GM12801 (cell line): ENCODE measurements at regions not wholly inside any gene's neighbourhood (a gene's known extent, or its start where the extent isn't known, plus 50 kb on each side); places are given as distances from the start of the nearest gene placed in this dataset.

ENCODE experiments used
- TF ChIP-seq, protein P1 (sequence below): IDR thresholded peaks from one replicate; pipeline ENCODE4 v1.5.1; 2011; ENCODE audit warnings: control low read depth; ENCODE audit not compliant: insufficient read length; ENCODE audit errors: extremely low read depth

DNA sequence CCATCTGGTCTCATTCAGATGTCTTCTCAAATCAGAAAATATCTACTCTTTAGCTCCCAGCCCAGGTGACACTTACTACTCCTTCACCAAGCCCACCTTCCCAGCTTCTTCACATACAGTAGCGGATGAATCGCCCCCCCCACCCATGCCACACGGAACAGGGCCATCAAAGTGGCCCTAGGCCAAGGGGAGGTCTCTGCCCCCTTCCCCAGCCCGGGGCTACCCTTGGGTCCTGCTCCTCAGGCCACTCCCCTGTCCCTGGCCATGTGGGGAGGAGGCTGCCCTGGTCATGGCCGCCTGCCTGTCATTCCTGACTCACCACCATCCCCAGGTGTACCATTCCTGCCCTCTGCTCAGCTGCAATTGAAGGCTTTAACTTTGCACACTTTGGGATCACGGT, 142.8 kb downstream of the NECTIN1 start:
- TF ChIP-seq, protein P1, sequence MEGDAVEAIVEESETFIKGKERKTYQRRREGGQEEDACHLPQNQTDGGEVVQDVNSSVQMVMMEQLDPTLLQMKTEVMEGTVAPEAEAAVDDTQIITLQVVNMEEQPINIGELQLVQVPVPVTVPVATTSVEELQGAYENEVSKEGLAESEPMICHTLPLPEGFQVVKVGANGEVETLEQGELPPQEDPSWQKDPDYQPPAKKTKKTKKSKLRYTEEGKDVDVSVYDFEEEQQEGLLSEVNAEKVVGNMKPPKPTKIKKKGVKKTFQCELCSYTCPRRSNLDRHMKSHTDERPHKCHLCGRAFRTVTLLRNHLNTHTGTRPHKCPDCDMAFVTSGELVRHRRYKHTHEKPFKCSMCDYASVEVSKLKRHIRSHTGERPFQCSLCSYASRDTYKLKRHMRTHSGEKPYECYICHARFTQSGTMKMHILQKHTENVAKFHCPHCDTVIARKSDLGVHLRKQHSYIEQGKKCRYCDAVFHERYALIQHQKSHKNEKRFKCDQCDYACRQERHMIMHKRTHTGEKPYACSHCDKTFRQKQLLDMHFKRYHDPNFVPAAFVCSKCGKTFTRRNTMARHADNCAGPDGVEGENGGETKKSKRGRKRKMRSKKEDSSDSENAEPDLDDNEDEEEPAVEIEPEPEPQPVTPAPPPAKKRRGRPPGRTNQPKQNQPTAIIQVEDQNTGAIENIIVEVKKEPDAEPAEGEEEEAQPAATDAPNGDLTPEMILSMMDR: no peak

DNA sequence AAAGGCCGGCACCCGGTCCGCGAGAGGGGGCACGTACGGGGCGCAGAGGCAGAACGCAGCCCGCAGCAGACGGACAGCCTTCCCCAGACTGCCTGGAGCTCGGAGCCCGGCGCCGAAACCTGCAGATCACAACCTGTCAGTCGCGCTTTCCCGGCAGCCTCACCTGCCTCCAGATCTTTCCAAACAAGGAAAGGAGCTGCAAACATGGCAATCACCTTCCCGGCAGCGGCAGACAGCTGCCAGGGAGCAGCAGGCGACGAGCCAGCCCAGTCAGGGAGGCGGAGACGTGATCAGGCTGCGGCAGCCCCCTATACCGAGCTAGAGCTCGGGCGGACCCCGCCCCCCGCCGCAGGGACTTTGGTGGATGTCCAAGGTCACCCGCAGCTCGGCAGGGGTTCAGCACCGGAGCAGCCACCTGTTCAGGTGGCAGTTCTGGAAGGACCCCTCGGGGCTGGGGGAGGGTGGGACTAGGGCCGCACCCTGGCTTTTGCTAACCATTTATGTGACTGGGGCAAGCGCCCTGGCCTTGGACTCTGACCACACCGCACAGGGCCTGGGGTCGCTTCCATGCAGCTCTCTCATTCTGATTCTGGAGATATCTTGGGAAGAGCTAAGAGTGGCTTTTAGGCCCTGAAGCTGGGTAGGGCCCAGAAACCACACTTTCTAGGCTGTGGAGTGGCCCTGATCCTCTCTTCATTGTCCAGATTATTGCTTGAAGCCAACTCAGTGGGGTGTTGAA, 143.8 kb downstream of the NECTIN1 start:
- TF ChIP-seq, protein P1: no peak

DNA sequence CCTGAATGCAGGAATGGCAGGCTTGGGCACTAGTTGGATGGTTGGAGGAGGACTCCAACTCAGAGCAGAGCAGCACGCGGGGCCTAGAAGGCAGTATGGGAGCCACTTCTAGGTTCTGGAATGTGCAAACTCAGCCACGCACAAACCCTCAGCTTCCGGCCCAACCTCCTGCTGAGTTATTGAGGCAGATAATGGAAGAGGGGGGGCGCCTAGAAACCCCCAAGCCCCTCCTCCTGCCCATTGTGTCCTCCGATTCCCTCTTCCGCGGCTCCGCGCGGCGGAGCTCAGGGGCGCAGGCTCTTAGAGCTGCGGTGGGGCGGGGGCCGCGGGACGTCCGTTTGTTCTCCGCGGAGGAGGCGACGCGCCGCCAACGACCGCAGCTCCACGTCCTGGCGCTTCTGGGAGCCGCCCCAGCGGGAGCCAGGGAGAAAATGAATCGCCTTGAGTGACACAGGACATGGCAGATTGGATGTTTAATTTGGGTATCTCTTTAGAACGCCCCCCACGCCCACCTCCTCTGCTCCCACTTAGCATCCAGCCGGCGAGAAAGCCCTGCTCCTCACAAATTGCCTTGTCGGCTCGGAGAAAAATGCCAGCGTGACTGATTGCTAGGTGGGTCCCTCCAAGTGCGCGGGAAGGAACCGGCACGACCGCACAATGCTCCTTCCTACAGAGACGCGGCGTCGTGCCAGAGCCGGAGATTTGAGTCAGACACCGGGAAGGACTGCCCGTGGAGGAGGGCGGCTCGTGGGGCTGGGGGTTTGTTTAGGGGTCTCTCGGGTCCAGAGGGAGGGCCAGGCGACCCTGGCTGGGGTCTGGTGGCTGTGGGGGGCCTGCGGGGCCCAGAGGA, 144.6 kb downstream of the NECTIN1 start:
- TF ChIP-seq, protein P1: no peak

DNA sequence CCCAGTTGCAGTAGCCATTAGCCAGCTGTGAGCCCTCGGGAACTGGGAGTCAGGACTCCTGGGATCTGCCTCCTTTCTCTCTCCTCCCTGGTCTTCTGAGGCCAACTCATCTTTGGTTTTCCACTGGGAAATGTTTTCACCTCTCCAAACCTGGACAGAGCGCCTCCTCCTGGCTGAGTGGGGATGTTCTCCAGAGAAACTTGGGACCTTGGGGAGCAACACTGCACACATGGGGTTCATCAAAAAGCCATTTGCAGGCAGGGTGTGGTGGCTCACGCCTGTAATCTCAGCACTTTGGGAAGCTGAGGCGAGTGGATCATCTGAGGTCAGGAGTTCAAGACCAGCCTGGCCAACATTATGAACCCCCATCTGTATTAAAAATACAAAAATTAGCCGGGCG, 145.4 kb downstream of the NECTIN1 start:
- TF ChIP-seq, protein P1: no peak

DNA sequence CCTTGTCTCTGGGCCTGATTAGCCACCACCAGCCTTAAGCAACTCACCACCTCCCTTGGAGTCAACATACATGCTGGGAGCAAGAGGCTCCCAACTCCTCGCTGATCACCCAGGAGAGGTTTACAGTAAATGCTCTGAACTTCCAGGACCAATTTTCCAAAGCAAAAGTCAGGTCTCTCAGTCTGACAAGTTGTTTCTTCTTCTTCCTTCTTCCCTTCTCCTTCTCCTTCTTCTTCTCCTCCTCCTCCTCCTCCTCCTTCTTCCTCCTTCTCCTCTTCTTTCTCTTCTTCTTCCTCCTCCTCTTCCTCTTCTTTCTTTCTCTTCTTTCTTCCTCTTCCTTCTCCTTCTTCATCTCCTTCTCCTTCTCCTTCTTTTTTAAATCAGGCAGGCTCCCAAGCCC, 148.2 kb downstream of the NECTIN1 start:
- TF ChIP-seq, protein P1: no peak

DNA sequence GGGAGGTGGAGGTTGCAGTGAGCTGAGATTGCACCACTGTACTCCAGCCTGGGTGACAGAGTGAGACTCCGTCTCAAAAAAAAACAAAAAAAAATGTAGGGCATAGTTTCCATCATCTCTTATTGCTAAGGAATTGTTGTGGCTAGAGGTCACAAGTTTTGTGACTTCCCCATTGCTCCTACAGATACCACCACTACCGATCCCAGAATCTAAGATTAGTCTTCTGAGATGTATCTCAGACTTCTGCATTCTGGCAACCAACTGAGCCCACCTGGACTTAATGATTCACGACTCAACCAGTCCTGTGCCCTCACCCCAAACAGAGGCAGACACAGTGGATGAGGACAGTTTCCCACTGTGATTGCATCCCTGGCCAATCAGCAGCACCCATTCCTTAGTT, 148.9 kb downstream of the NECTIN1 start:
- TF ChIP-seq, protein P1: no peak

DNA sequence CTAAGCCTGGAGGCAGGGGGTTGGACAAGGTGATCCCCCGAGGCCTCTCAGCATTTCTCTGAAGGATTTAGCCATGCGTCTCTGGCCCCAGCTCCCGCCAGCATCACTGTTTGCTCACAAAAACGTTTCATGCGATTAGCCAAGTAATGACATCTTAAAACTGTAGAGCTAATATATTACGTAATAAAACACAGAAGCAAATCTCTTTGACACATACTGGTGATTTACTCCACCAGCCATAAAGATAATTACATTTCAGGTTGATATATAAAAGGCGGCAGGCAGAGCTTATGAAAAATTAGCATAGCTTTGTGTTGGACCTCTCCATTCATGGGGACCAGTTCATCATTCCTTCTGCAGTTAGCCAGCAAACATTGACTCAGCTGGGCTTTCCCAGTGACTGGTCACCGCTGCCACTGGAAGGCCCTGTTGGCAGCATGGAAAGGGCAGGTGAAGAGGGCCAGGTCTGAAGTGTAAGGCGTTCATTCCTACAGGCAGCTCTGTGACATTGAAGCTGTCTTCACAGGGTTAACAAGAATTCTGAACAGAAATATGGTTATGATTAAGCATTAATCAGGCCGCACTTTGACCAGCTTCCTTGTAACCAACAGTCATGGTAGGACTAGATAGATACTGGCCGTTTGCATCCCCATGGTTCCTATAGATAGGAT, 150.3 kb downstream of the NECTIN1 start:
- TF ChIP-seq, protein P1: no peak
